K562 (cell line): ENCODE measurements at regions not wholly inside any gene's neighbourhood (a gene's known extent, or its start where the extent isn't known, plus 50 kb on each side); places are given as distances from the start of the nearest gene placed in this dataset.

Experiments used
- ATAC-seq: fragments of 200-7000 bp; cut with Tn5 transposase; 3 replicates; pipeline ENCODE4 v1.9.1; 2020; ENCODE audit warnings: moderate library complexity
- BruUV-seq: library from RNA; stranded (reverse); fragments of 400-500 nt; replicated peaks from 2 replicates; lab custom pipeline; 2021; lab: Mats Ljungman, UMichigan
- CTCF ChIA-PET: fragments of 300-600 bp; formaldehyde crosslinking; extraction: SDS; loops from one replicate; lab custom pipeline; 2021; ENCODE audit warnings: low intra/inter-chr PET ratio; lab: Yijun Ruan, JAX
- POLR2A ChIA-PET: fragments of 300-600, 350-650 bp; sonication (Branson Sonifier 250); formaldehyde crosslinking; extraction: SDS; loops from one replicate; lab custom pipeline; 2021; ENCODE audit warnings: antibody characterized with exemption, inconsistent platforms; lab: Yijun Ruan, JAX
- DNase-seq, 4 experiments: peaks; one replicate each; pipeline versions ENCODE4 v3.0.0 to v3.0.0-alpha.2; 2011 to 2018; ENCODE audit warnings: low spot score in 3 of 4, mixed read lengths in 3 of 4; ENCODE audit errors: extremely low read depth in 1 of 4
- FAIRE-seq: peaks from 2 replicates; lab custom pipeline; 2011; peaks lifted over from hg19 to GRCh38; lab: Jason Lieb, UNC
- H2AFZ ChIP-seq: 2 replicates; pipeline ENCODE4 v1.6.0; 2011; ENCODE audit warnings: low read depth, low read length, control low read depth, inconsistent platforms
- H3K27ac ChIP-seq: fragments of 200-600 bp; 3 replicates; pipeline ENCODE4 v1.8.0; 2011; ENCODE audit warnings: low read depth, mild to moderate bottlenecking, control low read depth, inconsistent platforms, low read length, moderate library complexity, mixed read lengths; ENCODE audit errors: extremely low read depth
- H3K27me3 ChIP-seq, 2 experiments: fragments of 300-600 bp in 1 of 2; 2 replicates in 1 of 2; 3 replicates in 1 of 2; pipeline versions ENCODE4 v1.6.0 to v1.8.0; 2011; ENCODE audit warnings: inconsistent platforms in 2 of 2, low read length in 2 of 2, mild to moderate bottlenecking in 1 of 2, mixed read lengths in 1 of 2, moderate library complexity in 1 of 2; ENCODE audit not compliant: control insufficient read depth in 2 of 2, insufficient read depth in 2 of 2
- H3K36me3 ChIP-seq: fragments of 300-600 bp; 3 replicates; pipeline ENCODE4 v1.8.0; 2011; ENCODE audit warnings: mild to moderate bottlenecking, low read length, inconsistent platforms; ENCODE audit not compliant: control insufficient read depth, insufficient read depth
- H3K4me1 ChIP-seq, 2 experiments: fragments of 200-600 bp in 1 of 2; replicated peaks in 1 of 2; 2 replicates in 1 of 2; 3 replicates in 1 of 2; pipeline versions ENCODE4 v1.5.1 to v1.8.0; 2011; ENCODE audit warnings: inconsistent platforms in 2 of 2, low read length in 2 of 2, mild to moderate bottlenecking in 1 of 2, mixed read lengths in 1 of 2, moderate library complexity in 1 of 2; ENCODE audit not compliant: control insufficient read depth in 2 of 2, insufficient read depth in 2 of 2
- H3K4me2 ChIP-seq: 2 replicates; pipeline ENCODE4 v1.6.1; 2011; ENCODE audit warnings: low read length, control low read depth, inconsistent platforms, mixed read lengths; ENCODE audit not compliant: insufficient read depth
- H3K4me3 ChIP-seq: fragments of 200-600 bp; sonication (generic), shearing (Covaris generic); 2 replicates; pipeline ENCODE4 v1.5.1; 2016; ENCODE audit warnings: control low read depth, inconsistent platforms
- H3K79me2 ChIP-seq: fragments of 200-600 bp; 3 replicates; pipeline ENCODE4 v1.8.0; 2011; ENCODE audit warnings: low read length, inconsistent platforms; ENCODE audit not compliant: control insufficient read depth, insufficient read depth
- H3K9ac ChIP-seq, 2 experiments: 2 replicates each; pipeline versions ENCODE4 v1.6.0 to v1.6.1; 2011; ENCODE audit warnings: low read depth in 2 of 2, low read length in 2 of 2, control low read depth in 1 of 2, inconsistent platforms in 1 of 2, mild to moderate bottlenecking in 1 of 2, mixed read lengths in 1 of 2; ENCODE audit not compliant: insufficient read depth in 1 of 2
- H3K9me1 ChIP-seq: one replicate; pipeline ENCODE4 v1.6.0; 2011; ENCODE audit warnings: inconsistent platforms, mild to moderate bottlenecking, low read length, moderate library complexity; ENCODE audit not compliant: control insufficient read depth, insufficient read depth
- H3K9me3 ChIP-seq: replicated peaks from 2 replicates; pipeline ENCODE4 v1.5.1; 2011; ENCODE audit warnings: low read depth, low read length, inconsistent platforms; ENCODE audit not compliant: control insufficient read depth, insufficient read depth
- H4K20me1 ChIP-seq: replicated peaks from 2 replicates; pipeline ENCODE4 v1.6.1; 2011; ENCODE audit warnings: low read length, inconsistent platforms, mixed read lengths; ENCODE audit not compliant: control insufficient read depth, insufficient read depth
- BCL6 ChIP-seq: fragments of 250-450 bp; sonication (Bioruptor Pico); IDR thresholded peaks from 2 replicates; pipeline ENCODE4 v1.4.0; 2020
- CBX3 ChIP-seq, 2 experiments: IDR thresholded peaks; 1 replicate in 1 of 2; 2 replicates in 1 of 2; pipeline ENCODE4 v1.6.1; 2012; ENCODE audit warnings: inconsistent platforms in 2 of 2, low read length in 2 of 2, borderline replicate concordance in 1 of 2, control low read depth in 1 of 2
- CBX5 ChIP-seq: IDR thresholded peaks from 2 replicates; pipeline ENCODE4 v1.6.1; 2014; ENCODE audit warnings: low read depth, borderline replicate concordance
- CGGBP1 ChIP-seq: fragments of 250-450 bp; sonication (Bioruptor Pico); IDR thresholded peaks from 2 replicates; pipeline ENCODE4 v1.9.0; 2021; ENCODE audit warnings: mild to moderate bottlenecking
- FOXO4 ChIP-seq: fragments of 450-650 bp; formaldehyde crosslinking; IDR thresholded peaks from 2 replicates; pipeline ENCODE4 v1.4.0; 2020; ENCODE audit warnings: mild to moderate bottlenecking, moderate library complexity
- HCFC1 ChIP-seq: IDR thresholded peaks from 2 replicates; pipeline ENCODE4 v1.6.1; 2012; ENCODE audit warnings: low read depth, low read length, improper control_type of control experiment
- KDM5B ChIP-seq: fragments of 200-600 bp; sonication (generic); IDR thresholded peaks from 2 replicates; pipeline ENCODE4 v1.6.1; 2012; ENCODE audit warnings: low read depth, mild to moderate bottlenecking, moderate library complexity, low read length, control low read depth, inconsistent platforms; ENCODE audit not compliant: insufficient replicate concordance
- PPARD ChIP-seq: fragments of 250-450 bp; sonication (Bioruptor Pico); IDR thresholded peaks from 2 replicates; pipeline ENCODE4 v1.8.0; 2022; ENCODE audit warnings: inconsistent platforms, mild to moderate bottlenecking, moderate library complexity
- SMAD3 ChIP-seq: fragments of 450-650 bp; formaldehyde crosslinking; conservative IDR thresholded peaks from 2 replicates; pipeline ENCODE4 v1.4.0; 2020; ENCODE audit warnings: mild to moderate bottlenecking
- ZKSCAN3 ChIP-seq: fragments of 250-450 bp; sonication (Bioruptor Pico); IDR thresholded peaks from 2 replicates; pipeline ENCODE4 v1.4.0; 2020
- ZNF217 ChIP-seq: sonication (generic); formaldehyde crosslinking; IDR thresholded peaks from 2 replicates; pipeline ENCODE4 v1.8.0; 2022; ENCODE audit warnings: mild to moderate bottlenecking, missing genetic modification reagents
- ZNF644 ChIP-seq: fragments of 200-800 bp; sonication (Bioruptor generic); IDR thresholded peaks from 2 replicates; pipeline ENCODE4 v1.6.1; 2016; ENCODE audit warnings: low read depth, missing genetic modification characterization, missing compliant biosample characterization
- ZNF717 ChIP-seq: fragments of 250-450 bp; sonication (Bioruptor Pico); IDR thresholded peaks from 2 replicates; pipeline ENCODE4 v1.5.0; 2021
- WGBS: fragments of 100-300 bp; shearing (Covaris generic); methylation state at CpG from one replicate; pipeline ENCODE4 v1.1.6; 2016; ENCODE audit warnings: low coverage, mixed read lengths; ENCODE audit not compliant: insufficient coverage; ENCODE audit errors: missing lambda C conversion rate; 5-methylcytosine and 5-hydroxymethylcytosine counted together
- in situ Hi-C: fragments of 300-500 bp; cut with MboI; formaldehyde crosslinking; loops from 4 replicates; pipeline ENCODE4 v1.15.0; 2018; ENCODE audit warnings: inconsistent platforms, mixed read lengths
- intact Hi-C: fragments of 100-400 bp; cut with micrococcal nuclease; formaldehyde crosslinking; loops from 2 replicates; pipeline ENCODE4 v1.14.2; 2022

- FAIRE-seq, result no peak
- ChIA-PET POLR2A (interaction anchor here (0.6 to 1.5 kb wide), 2 partner anchors 29 to 664 kb away, joined by 3 read pairs; no protein-coding TSS in a partner anchor), CTCF (no interaction called here)
- Histone ChIP-seq H3K79me2 (no peaks in the 10 kb centered on the region), H3K27ac (no peak overlapping the region), H3K27me3 (peaks cover 82 to 91% of the 10 kb centered on the region in 2 experiments), H3K9me3 (no peaks in the 10 kb centered on the region), H3K36me3 (no peaks in the 10 kb centered on the region), H3K9me1 (no peaks in the 10 kb centered on the region), H3K4me2 (no peak overlapping the region), H2AFZ (no peak overlapping the region), H4K20me1 (peaks cover 8% of the 10 kb centered on the region), H3K4me3 (no peak overlapping the region), H3K9ac (no peak overlapping the region), H3K4me1 (no peaks in the 10 kb centered on the region)
- intact Hi-C loops (no loop called here), in situ Hi-C loops (no loop called here)
- no TSS peak for BruUV-seq
- no peak for DNase-seq
- ATAC-seq, result no peak
- 2% methylated on average over 9 of the region's 9 CpGs for WGBS
- no peak for TF ChIP-seq CBX3 (IDR thresholded peaks at IDR 0.05; ENCODE audit: borderline replicate concordance in 1 of 2, low read length in 2 of 2)
- TF ChIP-seq, all 486 proteins: peak for 0
Measured at GRCh38 chr7:156463280-156463679, 177.3 kb upstream of the RNF32 start.

- no TSS peak for BruUV-seq
- TF ChIP-seq BCL6 (CRISPR knock-in tag), result no peak
- TF ChIP-seq CBX5, result no peak
- no peak for TF ChIP-seq KDM5B
- TF ChIP-seq ZNF217 (CRISPR knock-in tag), result no peak
- no peak for TF ChIP-seq PPARD
- TF ChIP-seq ZNF717 (CRISPR knock-in tag), result no peak
- TF ChIP-seq ZNF644, result no peak
- no peak for TF ChIP-seq FOXO4 (CRISPR knock-in tag)
- no peak for TF ChIP-seq SMAD3 (CRISPR knock-in tag)
- no peak for TF ChIP-seq HCFC1
- no peak for TF ChIP-seq CGGBP1
- TF ChIP-seq ZKSCAN3 (CRISPR knock-in tag), result no peak
Measured at GRCh38 chr7:156461881-156462665, 178.5 kb upstream of the RNF32 start.

More at GRCh38 chr7:156461881-156462665, 178.5 kb upstream of the RNF32 start:
- H3K79me2 ChIP-seq, result no peaks in the 10 kb centered on the region
- POLR2A ChIA-PET, result interaction anchor here (1.2 to 1.5 kb wide), 2 partner anchors 8 to 28 kb away, joined by 3 read pairs; no protein-coding TSS in a partner anchor
- in situ Hi-C loops (no loop called here), intact Hi-C loops (no loop called here)
- H3K4me2 ChIP-seq, result no peak overlapping the region
- H3K27me3 ChIP-seq, result peaks cover 82 to 92% of the 10 kb centered on the region in 2 experiments
- FAIRE-seq, result no peak
- no peak overlapping the region for H3K9ac ChIP-seq
- H3K4me3 ChIP-seq, result no peak overlapping the region
- DNase-seq, result no peak
- H3K36me3 ChIP-seq, result no peaks in the 10 kb centered on the region
- under 1% methylated on average over 22 of the region's 22 CpGs for WGBS
- H4K20me1 ChIP-seq, result peaks cover 8% of the 10 kb centered on the region
- no peak for ATAC-seq
- H3K27ac ChIP-seq, result no peak overlapping the region
- CTCF ChIA-PET, result no interaction called here
- no peaks in the 10 kb centered on the region for H3K4me1 ChIP-seq
- H3K9me3 ChIP-seq, result no peaks in the 10 kb centered on the region
- H2AFZ ChIP-seq, result no peak overlapping the region
- H3K9me1 ChIP-seq, result no peaks in the 10 kb centered on the region
